ENCODE measurements at regions not wholly inside any gene's neighbourhood (a gene's known extent, or its start where the extent isn't known, plus 50 kb on each side); places are given as distances from the start of the nearest gene placed in this dataset.
"Not testable (repeated sequence)": the region's sequence is repeated elsewhere in the genome, so short reads cannot be mapped to it uniquely, and the experiment has no call there.

DNA sequence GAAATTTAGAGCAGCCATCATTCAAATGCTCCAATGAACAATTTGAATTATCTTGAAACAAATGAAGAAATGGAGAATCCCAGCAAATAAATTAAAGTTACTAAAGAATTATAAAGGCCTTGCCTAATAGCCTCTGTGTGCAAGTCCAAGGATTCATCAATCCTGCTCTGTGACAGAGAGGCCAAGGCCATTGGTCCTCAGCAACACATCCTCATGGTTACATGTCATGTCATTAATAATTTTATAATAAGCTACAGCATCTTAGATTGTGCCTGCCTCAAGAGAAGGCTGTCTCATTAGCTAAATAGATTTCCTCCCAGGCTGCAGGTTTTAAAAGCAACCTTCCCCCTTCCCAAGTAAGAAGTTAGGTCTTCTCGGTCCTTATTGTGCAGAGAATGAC lies 611.6 kb downstream of the FBXO15 start:
- no peak for DNase-seq (ENCODE audit: low read depth)

DNA sequence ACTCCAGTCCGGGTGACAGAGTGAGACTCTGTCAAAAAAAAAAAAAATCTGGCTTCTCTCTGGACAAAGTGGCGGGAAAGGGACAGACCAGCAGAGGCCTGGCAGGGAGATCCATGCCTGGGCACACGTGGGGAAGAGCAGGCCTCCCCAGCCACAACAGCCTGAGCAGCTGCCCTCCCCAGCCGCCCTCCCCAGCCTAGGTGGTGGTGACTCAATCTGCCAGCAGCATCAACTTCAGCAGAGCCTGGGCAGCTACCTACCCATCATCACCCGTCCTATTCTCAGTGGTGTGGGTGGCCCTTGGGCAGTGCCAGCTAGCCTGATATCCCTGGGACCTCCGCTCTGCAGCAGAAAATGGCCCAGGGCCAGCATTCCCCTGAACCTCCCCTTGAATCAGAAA lies 612.4 kb downstream of the FBXO15 start:
- no peak for DNase-seq (ENCODE audit: low read depth)

DNA sequence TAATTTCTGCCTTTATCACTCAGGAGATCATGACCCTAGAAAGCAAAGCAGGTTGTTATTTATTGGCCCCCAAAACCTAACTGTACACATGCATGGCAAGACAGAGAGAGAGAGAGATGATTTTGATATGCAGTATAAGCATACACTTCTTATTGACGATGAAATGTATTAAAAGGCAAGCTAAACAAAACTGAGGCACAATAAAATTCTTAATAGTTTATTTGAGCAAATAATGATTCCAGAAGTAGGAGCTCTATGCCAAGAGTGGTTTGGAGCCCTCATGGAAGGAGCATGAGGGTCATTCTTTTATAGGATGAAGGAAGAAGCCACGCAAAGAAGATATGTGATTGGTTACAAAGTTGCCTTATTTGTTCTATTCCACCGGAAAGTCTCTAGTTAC lies 616.0 kb downstream of the FBXO15 start:
- no peak for DNase-seq (ENCODE audit: low read depth)

DNA sequence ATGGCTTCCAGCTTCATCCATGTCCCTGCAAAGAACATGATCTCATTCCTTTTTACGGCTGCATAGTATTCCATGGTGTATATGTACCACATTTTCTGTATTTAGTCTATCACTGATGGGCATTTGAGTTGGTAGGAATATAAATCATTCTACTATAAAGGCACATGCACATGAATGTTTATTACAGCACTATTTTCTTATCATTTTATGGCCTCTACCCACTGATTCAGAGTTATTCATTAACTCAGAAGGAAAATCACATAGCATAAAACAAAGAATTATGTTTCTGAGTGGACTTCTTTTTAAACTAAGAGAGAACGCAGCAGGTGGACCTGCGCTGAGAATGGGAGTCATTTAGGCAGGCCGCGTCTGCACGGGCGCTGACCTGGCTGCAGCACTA lies 619.6 kb downstream of the FBXO15 start:
- no peak for DNase-seq (ENCODE audit: low read depth)

DNA sequence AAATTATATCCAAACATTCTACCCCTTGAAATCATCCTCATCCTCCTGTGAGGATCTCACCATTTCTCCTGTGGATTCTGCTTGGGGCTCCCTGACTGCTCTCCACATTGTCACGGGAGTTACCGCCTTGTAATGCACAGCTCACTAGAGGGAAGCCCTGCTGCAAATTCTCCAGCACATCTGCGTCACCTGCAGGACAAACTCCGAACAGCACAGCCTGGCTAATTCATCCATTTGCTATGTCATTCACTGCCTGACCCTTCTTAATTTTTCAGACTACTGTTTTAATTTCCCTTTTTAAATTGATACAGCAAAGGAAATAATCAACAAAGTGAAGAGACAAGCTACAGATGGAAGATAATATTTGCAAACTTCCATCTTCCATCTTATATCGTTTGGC lies 627.4 kb downstream of the FBXO15 start:
- DNase-seq (ENCODE audit: low read depth), result no peak

DNA sequence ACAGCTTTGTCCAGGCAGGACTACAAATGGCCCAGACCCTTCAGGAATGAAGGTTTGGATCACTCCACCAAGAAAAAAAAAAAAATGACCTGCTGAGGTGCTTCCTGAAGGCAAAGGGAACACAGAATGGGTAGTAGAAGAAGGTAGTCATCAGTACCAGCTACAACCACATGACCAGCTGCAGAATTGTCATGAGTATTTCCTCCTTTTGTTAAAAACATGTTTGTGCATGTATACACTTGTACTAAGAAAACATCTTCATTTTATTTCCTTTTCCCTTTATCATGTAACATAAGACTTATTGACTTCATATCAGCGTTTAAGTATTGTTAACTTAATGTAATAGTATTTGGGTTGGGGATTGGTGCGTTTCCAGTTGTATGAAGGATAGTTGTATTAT lies 631.6 kb downstream of the FBXO15 start:
- not testable (repeated sequence) for DNase-seq (ENCODE audit: low read depth)

DNA sequence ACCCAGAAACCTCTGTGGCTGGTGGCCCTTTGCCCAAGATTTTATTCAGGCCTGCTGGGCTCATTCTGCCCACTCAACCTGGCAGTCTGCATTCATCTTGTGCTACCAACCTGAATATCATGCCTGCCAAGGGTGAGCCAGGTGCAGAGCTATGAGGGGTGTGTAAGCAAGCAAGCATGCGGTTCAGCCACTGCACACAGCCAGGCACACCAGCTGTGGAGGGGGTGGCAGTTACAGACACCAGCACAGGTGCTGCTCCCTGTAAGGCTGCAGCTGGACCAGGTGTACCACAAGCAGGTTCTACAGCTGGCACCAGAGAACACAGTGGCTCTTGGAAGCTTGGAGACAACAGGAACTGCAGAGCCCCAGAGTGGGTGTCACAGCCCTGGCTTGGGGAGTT lies 633.2 kb downstream of the FBXO15 start:
- no peak for DNase-seq (ENCODE audit: low read depth)

DNA sequence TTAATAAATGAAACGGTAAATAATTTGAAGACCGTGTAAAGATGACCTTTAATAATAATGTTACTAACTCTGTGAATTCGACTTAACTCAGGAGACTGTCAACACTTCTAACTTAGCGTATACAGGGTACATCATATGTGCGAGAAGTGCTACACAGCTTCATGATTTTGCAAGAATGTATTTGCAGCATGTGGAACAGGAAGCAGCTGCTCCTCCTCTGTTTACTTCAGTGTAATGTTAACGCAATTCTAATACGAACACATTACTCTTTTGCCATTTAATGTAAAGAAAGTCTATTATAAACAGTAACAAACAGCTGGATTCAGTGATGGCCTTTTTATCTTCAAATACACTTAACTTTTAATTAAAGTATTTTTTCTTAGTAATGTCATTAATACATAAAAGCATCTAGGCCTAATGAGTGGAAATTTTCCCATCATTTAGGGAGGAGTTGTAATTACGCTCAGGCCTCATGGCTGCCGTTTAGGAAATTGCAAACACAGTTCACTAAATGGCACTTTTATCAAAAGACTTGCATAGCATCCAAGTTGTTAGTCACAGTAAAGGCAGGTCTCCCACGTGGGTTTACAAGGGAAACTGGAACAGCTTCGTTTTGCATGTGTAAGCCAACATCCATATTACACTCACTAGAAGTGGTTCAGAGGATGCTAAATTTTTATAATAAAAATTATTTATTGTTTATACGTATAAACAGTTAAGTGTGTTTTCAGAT lies 635.7 kb downstream of the FBXO15 start:
- no peak for DNase-seq (ENCODE audit: low read depth)

DNA sequence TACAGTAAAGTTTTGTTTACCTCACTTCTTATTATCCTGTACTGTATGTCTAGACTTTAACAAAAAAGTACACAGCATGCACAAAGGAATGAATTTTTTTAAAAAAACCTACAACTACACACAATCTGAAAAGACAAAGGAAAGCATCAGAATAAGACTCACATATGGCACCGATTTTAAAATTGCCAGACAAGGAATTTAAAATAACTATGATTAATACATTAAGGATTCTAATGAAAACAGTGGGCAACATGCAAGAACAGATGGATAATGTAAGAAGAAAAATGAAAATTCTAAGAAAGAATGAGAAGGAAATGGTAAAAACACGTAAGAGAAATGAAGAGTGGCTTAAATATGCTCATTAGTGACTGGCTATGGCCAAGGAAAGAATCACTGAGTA lies 638.2 kb downstream of the FBXO15 start:
- no peak for DNase-seq (ENCODE audit: low read depth)

DNA sequence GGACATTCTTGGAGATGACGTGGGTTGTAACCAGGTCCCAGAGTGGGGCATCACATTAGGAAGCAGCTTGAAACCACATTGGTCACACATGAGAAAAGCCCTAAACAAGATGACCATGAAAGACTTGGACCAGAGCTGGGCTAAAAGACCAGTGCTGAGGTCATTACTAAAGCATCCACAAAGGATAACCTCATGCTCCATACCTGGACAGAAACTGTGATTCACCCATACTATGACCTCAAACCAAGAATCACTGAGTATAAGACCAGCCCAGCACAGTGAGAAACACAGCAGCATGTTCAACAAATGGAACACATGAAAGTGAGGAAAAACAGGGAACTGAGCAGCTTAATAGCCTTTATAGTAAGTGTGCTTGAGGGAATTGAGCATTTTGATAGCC lies 635.5 kb upstream of the NETO1 start:
- DNase-seq (ENCODE audit: low read depth), result no peak

DNA sequence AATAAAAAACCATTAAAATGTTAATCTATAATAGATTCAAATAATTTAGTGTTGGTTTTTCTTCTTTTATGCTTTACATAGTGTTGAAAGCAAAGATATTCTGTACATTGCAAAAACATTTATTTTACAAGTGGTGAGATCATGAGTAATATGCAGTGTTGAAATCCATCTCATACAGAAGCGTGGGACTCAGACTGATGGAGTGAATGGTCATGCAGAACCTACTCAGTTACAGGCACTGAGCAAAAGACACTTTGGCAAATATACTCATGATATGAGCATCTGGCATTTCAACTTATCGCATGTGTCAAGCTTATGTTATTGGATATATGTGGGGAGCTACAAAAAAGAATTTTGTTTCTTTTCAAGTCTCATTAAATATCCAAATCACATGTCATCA lies 620.2 kb upstream of the NETO1 start:
- no peak for DNase-seq (ENCODE audit: low read depth)

DNA sequence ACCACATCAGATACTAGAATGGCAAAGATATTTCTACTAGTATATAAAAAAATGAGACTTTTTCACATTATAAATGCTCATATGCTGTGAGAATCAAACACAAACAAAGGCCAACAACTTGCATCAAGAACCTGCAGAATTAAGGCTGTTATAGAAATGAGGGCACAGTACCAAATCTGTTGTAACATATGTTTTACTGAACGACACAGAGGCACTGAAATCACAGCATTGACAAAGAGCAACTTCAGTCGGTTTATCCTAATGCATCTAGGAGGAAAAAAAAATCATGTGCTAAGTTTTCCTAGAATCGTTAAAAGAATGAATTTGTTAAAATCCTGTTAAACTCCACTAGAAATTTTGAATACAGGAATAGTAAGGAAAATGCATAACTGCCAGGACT lies 617.4 kb upstream of the NETO1 start:
- no peak for DNase-seq (ENCODE audit: low read depth)

DNA sequence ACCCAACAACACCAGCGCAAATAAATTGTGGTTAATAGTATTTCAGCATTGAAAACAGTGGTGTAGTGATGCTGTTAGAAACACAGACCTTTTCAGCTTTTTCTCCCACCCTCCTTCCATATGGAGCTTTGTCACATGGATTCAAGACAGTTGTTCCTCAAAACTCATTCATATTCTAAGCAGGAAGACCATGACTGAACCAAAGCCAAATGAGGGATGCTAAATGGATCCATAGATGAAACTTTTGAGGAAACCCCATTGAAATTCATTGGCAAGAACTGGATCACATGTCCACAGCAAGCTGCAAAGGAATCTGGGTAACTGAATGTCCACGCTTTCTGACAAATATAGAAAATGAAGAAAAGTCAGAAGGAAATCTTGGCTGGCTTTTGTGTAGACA lies 615.1 kb upstream of the NETO1 start:
- DNase-seq (ENCODE audit: low read depth), result no peak

DNA sequence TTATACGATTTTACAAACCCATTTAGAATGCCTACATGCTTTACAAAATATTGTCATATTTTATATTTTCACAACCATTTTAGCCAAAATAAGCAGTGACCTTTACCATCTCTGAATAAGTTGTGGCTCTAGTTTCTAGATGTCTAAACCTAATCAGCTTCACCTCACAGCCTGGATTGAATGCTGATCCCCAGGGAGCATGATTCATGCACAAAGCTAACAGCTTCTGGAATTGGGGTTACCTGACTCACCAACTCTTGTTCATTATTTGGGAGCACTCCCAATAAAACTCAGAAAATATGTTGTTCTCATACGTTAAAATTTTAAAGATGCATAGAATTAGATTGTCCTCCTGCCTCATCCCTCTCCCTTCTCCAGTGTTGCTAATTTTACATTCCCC lies 611.7 kb upstream of the NETO1 start:
- DNase-seq (ENCODE audit: low read depth), result no peak

DNA sequence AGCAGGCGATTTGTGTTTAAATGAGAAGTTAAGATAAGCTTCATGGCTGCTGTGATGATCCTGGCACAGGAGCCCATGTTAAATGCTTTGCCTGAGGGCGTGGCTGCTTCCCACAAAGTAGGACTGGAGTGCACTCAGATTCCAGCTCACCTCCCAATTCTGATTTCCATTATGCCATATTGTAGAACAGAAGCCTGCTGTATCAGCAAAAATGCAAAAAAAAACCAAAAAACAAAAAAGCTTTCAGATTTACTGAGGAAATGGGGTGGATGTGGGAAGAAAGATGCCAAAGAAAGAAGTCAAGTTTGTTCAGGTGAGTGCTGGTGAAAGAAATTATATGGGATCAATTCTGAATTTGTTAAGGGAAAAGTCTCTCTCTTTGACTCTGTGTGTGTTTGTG lies 610.4 kb upstream of the NETO1 start:
- no peak for DNase-seq (ENCODE audit: low read depth)

DNA sequence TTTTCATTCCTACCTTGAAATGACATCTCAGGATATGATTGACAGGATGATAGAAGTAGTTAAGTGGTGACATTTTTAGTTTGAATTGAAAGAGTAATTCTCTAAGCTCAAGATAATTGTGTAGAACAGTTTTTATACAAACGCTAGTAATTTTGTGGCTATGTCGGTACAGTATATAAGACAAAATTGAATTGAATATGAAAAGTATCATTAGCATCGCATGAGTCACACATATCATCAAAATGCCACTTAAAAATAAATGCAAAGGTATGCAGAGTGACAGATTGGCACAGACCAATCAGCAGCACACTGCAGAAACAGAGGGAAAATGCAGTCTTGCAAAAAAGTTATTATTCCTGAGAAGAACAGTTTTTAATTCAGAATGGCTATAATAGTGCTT lies 608.2 kb upstream of the NETO1 start:
- no peak for DNase-seq (ENCODE audit: low read depth)

DNA sequence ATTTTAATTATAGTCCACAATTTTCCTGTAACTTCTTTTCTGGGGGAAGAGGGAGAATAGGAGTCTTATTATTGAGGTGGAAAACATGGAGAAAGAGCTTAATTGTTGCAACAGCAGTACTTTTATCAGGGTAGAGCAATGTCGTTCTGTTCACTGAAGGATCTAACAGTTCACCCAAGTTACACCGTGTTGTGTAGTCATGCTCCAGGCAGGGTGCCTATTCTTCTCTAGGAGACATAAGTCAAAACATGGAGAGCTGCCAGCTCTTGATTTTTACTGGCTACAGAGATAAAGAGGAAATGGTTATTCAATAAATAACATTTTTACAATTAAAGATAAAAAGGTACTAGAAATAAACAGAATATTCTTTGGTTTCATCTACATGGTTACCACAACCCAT lies 594.3 kb upstream of the NETO1 start:
- no peak for DNase-seq (ENCODE audit: low read depth)

DNA sequence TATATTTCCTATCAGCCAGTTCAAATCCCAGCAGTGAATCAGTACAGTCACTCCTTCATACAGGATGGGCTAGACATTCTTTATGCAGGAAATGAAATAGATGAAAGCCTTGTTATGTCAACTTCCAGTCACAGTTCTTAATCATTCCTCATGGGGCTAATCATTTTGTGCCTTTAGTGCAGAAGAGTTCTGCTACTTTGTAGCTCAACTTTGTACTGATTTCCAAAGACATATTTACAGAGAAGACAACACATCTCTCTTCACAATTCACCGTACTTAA lies 593.9 kb upstream of the NETO1 start:
- no peak for DNase-seq (ENCODE audit: low read depth)

DNA sequence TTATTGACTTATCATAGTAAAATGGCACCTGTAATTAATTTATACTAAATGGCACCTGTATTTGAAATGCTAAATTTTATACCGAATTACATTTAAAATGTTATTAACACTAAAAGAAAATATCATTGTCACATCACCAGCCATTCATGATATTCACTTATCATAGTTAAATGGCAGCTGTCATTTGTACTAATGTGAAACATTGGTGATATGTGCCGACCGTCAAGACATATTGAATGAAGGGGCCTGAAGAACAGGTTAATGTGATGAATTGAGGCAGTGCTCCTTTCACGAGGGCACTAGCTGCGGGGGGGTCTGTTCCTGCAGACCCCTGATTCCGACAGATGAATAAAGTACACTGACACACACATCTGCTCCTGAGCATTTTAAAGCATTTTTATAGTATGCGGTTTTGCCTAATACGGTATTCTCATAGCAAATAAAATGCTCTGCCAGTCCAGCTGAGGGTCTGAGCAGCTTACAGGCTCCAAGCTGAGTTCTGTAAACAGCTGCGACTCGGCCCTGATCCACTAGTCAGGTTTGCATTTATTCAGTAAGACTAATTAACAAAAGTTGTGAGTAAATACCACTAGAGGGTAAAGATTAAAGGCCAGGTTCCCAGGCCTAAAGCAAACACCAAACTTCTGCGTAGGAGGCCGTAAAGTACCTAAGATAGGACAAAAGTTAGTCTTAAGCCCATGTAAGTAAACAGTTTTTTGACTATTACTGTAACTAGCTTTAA lies 593.4 kb upstream of the NETO1 start:
- DNase-seq (ENCODE audit: low read depth), result no peak

DNA sequence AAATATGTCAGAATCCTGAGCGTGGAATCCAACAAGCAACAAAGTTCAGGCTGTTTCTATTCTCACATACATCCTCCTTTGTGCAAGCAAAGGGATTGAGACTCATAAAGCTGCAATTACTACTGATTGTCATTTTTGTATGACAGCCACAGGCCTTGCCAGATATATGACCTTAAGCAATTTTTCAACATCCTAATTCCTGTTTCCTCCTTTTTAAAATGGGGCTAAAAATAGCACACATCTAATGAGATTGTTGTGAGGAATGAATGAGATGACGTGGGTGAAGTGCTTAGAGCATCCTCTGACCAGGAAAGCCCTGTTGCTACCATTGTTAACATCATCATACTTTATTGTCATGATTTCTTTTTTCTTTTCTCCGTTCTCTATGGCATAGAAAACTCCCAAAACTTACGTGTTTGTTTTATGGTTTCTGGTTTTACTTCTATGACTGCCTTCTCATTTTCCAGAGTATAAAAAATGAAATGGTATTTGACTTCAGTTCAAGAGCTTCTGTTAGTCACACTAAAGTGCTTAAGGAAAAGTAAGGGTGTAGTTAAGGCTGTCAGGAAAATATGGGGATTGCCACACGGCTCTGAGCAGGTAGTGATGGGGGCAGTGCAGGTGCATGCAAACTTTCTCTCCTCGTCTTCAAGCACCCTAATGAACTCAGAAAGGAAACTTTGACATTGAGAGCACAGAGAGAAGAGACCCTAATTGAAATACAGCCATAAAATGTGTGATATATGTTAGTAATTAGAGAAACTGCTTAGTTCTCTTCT lies 590.6 kb upstream of the NETO1 start:
- no peak for DNase-seq (ENCODE audit: low read depth)

DNA sequence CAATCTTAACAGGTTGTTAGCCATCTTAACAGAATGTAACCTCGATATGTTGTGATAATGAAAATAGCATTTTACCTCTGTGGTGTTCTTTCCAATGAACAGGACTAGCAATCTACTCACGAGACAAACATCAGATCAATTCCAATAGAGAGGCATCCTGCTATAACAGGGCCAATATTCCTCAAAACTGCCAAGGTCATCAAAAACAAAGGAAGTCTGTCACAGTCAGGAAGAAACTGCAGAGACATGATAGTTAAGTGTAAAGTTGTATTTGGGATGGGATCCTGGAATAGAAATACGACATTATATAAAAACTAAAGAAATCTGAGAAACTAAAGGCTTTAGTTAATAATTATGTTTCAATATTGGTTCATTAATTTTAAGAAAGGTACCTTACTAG lies 588.9 kb upstream of the NETO1 start:
- no peak for DNase-seq (ENCODE audit: low read depth)

DNA sequence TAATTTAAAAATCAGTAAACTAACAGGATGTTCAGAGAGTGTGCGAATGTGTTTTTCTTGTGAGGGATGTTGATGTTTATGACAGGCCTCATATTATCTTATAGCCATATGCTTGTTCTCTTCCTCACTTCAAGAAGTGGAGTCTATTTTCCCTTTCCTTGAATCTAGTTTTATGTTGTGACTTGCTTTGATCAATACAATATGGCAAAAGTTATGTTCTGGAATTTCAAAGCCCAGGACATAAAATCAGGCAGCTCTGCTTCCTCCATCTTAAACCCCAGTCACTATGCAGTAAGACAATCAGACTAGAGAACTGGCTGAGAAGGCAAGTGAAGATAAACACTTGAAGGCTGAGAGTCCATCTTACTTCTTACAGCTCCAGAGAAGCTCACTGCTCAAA lies 585.1 kb upstream of the NETO1 start:
- no peak for DNase-seq (ENCODE audit: low read depth)

DNA sequence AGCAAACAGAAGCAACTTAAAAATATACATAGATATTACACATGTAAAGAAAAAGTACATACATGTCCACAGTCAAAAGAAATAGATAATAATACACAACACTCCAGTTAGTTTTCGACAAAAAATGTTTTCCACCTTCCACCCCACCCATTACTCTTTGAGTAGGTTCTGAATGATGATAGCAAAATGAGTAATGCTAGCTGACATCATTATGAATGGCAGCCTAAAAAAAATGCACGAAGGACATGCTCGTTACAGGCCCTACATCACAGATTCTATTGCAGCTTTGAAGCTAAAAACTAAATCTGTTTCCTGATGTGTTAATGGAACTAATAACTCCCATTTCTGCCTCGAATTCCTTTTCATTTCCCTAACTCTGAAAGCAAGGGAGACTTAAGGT lies 578.7 kb upstream of the NETO1 start:
- no peak for DNase-seq (ENCODE audit: low read depth)

DNA sequence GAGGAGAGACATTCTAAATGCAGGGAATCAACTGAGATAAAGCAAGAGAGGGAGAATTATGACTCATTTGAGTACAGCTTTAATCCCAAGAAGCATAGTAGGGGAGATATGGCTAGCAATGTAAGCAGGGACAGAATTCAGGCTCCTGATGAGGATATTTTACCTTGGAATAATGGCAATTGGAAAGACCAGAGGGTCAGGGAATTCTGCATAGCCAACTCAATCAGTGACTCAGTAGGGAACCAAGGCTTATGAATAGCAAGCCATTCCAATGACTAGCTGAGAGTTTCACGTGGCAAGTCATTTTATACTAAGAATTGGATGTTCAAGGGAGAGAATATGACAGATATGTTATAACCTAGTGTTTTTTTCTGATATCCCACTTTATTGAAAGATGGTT lies 563.8 kb upstream of the NETO1 start:
- DNase-seq (ENCODE audit: low read depth), result no peak

Data from stimulated activated CD8-positive, alpha-beta memory T cell treated with anti-CD3 and anti-CD28 coated beads, Interleukin-4, amount 100 ng/mL, for 24 hours (primary cell).